ENCODE measurements at regions not wholly inside any gene's neighbourhood (a gene's known extent, or its start where the extent isn't known, plus 50 kb on each side); places are given as distances from the start of the nearest gene placed in this dataset.

DNA sequence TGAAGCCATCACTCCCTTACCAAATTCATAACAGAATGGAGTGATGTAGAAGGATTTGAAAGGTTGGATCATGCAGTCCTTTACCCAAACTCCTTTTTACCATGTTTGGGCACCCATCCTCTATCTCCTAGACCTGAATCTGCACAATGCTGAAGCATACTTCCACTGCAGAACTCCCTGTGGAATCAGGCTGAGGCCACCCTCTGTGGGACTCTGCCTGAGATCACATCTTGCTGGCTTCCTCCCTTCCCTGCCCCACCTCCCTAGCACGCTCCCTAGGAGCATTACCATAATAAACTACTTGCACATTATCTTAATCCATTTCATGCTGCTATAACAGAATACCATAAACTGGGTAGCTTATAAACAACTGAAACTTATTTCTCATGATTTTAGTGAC lies 68.4 kb upstream of the VSTM2B start:
- intact Hi-C loops (cut with DNase I; ENCODE audit: low total_unique reads): no loop called here
- Histone ChIP-seq H3K36me3 (no peaks in the 10 kb centered on the region), H3K4me1 (no peaks in the 10 kb centered on the region), H3K27me3 (no peaks in the 10 kb centered on the region), H3K4me3 (no peak overlapping the region), H3K27ac (no peak overlapping the region), H3K9me3 (peaks cover 0 to 7% (median 0%) of the 10 kb centered on the region in 3 donors)
- TF ChIP-seq, protein P1, sequence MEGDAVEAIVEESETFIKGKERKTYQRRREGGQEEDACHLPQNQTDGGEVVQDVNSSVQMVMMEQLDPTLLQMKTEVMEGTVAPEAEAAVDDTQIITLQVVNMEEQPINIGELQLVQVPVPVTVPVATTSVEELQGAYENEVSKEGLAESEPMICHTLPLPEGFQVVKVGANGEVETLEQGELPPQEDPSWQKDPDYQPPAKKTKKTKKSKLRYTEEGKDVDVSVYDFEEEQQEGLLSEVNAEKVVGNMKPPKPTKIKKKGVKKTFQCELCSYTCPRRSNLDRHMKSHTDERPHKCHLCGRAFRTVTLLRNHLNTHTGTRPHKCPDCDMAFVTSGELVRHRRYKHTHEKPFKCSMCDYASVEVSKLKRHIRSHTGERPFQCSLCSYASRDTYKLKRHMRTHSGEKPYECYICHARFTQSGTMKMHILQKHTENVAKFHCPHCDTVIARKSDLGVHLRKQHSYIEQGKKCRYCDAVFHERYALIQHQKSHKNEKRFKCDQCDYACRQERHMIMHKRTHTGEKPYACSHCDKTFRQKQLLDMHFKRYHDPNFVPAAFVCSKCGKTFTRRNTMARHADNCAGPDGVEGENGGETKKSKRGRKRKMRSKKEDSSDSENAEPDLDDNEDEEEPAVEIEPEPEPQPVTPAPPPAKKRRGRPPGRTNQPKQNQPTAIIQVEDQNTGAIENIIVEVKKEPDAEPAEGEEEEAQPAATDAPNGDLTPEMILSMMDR (IDR thresholded peaks at IDR 0.05): no peak
- no peak for DNase-seq

- no peak for DNase-seq
- H3K36me3 ChIP-seq: no peaks in the 10 kb centered on the region
Observed at GRCh38 chr19:29467824-29468401, 57.9 kb upstream of the VSTM2B start.

DNA sequence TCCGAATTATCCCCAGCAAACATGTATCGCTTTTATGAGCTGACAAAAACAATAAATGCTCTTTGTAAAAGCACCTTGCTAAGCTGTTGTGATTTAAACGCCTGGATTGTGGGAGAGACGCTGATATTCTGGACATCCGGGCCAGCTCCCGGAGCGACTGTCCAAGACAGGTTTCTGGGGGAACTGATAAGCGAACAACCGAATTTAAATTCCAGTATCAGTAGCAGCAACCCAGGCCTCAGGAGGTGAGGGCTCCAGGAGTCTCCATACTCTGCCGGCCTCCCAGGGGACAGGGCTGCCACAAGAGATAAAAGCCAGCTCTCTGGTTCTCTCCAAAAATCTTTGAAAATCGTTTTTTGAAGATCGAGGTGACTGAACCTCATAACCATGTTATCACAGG lies 50.3 kb upstream of the VSTM2B start:
- Histone ChIP-seq H3K27me3 (peaks cover 0 to 2% of the 10 kb centered on the region in 2 donors), H3K27ac (no peak overlapping the region), H3K36me3 (no peaks in the 10 kb centered on the region), H3K4me3 (no peak overlapping the region), H3K9me3 (no peaks in the 10 kb centered on the region), H3K4me1 (no peaks in the 10 kb centered on the region)
- intact Hi-C loops (cut with DNase I; ENCODE audit: low total_unique reads): no loop called here
- no peak for DNase-seq
- TF ChIP-seq, protein P1 (IDR thresholded peaks at IDR 0.05): no peak

More at GRCh38 chr19:29467824-29468401, 57.9 kb upstream of the VSTM2B start:
- Histone ChIP-seq H3K27me3 (no peaks in the 10 kb centered on the region), H3K9me3 (no peaks in the 10 kb centered on the region), H3K4me3 (no peak overlapping the region), H3K4me1 (no peaks in the 10 kb centered on the region), H3K27ac (no peak overlapping the region)
- intact Hi-C loops (cut with DNase I; ENCODE audit: low total_unique reads): no loop called here
- TF ChIP-seq, protein P1 (IDR thresholded peaks at IDR 0.05): no peak
